Spinal cord (tissue), 9 donors: ENCODE measurements at regions not wholly inside any gene's neighbourhood (a gene's known extent, or its start where the extent isn't known, plus 50 kb on each side); places are given as distances from the start of the nearest gene placed in this dataset.
"Not testable (repeated sequence)": the region's sequence is repeated elsewhere in the genome, so short reads cannot be mapped to it uniquely, and the experiment has no call there.

Experiments
- DNase-seq, 6 donors: peaks; one replicate each; pipeline versions ENCODE4 v3.0.0 to v3.0.0-alpha.2; 2013 to 2015; ENCODE audit warnings: low spot score in 6 of 6, low read depth in 4 of 6
- H3K27ac ChIP-seq: one replicate; pipeline ENCODE4 v1.5.1; 2013; ENCODE audit warnings: low read depth, low read length, control low read depth
- H3K27me3 ChIP-seq: one replicate; pipeline ENCODE4 v1.6.1; 2013; ENCODE audit warnings: low read length; ENCODE audit not compliant: control insufficient read depth, insufficient read depth
- H3K36me3 ChIP-seq: one replicate; pipeline ENCODE4 v1.6.1; 2013; ENCODE audit warnings: low read length; ENCODE audit not compliant: control insufficient read depth, insufficient read depth
- H3K4me1 ChIP-seq: one replicate; pipeline ENCODE4 v1.6.1; 2013; ENCODE audit warnings: low read length; ENCODE audit not compliant: control insufficient read depth, insufficient read depth
- H3K4me3 ChIP-seq: one replicate; pipeline ENCODE4 v1.5.1; 2013; ENCODE audit warnings: low read depth, low read length, control low read depth
- H3K9me3 ChIP-seq: one replicate; pipeline ENCODE4 v1.6.1; 2013; ENCODE audit warnings: low read length; ENCODE audit not compliant: control insufficient read depth, insufficient read depth
- WGBS: methylation state at CpG from one replicate; pipeline ENCODE4 v1.1.5; 2013; ENCODE audit warnings: missing lambda C conversion rate; ENCODE audit not compliant: insufficient coverage; 5-methylcytosine and 5-hydroxymethylcytosine counted together
- donor health status: healthy.

GRCh38 chr9:115689331-115689730 is 464.3 kb upstream of the PAPPA start:
- no peak for DNase-seq
- no peak overlapping the region for H3K27ac ChIP-seq
- no peak overlapping the region for H3K4me3 ChIP-seq
- H3K9me3 ChIP-seq, result no peaks in the 10 kb centered on the region
- no peaks in the 10 kb centered on the region for H3K27me3 ChIP-seq
- H3K4me1 ChIP-seq, result no peaks in the 10 kb centered on the region
- no peaks in the 10 kb centered on the region for H3K36me3 ChIP-seq
- WGBS, result no CpG with 5 or more reads among the region's 1 CpG

GRCh38 chr9:115690786-115691496 is 462.6 kb upstream of the PAPPA start:
- Histone ChIP-seq H3K9me3 (no peaks in the 10 kb centered on the region), H3K27me3 (no peaks in the 10 kb centered on the region), H3K27ac (no peak overlapping the region), H3K4me3 (no peak overlapping the region), H3K4me1 (no peaks in the 10 kb centered on the region), H3K36me3 (no peaks in the 10 kb centered on the region)
- WGBS, result 92% methylated on average over 2 of the region's 5 CpGs
- DNase-seq, result no peak

GRCh38 chr9:115691693-115692092 is 461.9 kb upstream of the PAPPA start:
- Histone ChIP-seq H3K36me3 (no peaks in the 10 kb centered on the region), H3K9me3 (no peaks in the 10 kb centered on the region), H3K4me1 (no peaks in the 10 kb centered on the region), H3K4me3 (no peak overlapping the region), H3K27me3 (no peaks in the 10 kb centered on the region), H3K27ac (no peak overlapping the region)
- WGBS, result 67% methylated on average over 2 of the region's 3 CpGs
- DNase-seq, result no peak

GRCh38 chr9:115692868-115693267 is 460.7 kb upstream of the PAPPA start:
- DNase-seq, H3K4me1 ChIP-seq: not testable (repeated sequence)
- WGBS, result 70% methylated on average over 1 of the region's 2 CpGs

GRCh38 chr9:115694014-115694413 is 459.6 kb upstream of the PAPPA start:
- H3K4me1 ChIP-seq, result no peaks in the 10 kb centered on the region
- no CpG with 5 or more reads among the region's 2 CpGs for WGBS
- no peak overlapping the region for H3K4me3 ChIP-seq
- no peaks in the 10 kb centered on the region for H3K27me3 ChIP-seq
- no peak overlapping the region for H3K27ac ChIP-seq
- H3K9me3 ChIP-seq, result no peaks in the 10 kb centered on the region
- DNase-seq, result no peak
- H3K36me3 ChIP-seq, result no peaks in the 10 kb centered on the region

More at GRCh38 chr9:115692868-115693267, 460.7 kb upstream of the PAPPA start:
- H3K27me3 ChIP-seq, H3K36me3 ChIP-seq, H3K4me3 ChIP-seq, H3K9me3 ChIP-seq, H3K27ac ChIP-seq: not testable (repeated sequence)

- Histone ChIP-seq H3K4me3 (no peak overlapping the region), H3K9me3 (no peaks in the 10 kb centered on the region), H3K27me3 (no peaks in the 10 kb centered on the region), H3K27ac (no peak overlapping the region), H3K36me3 (no peaks in the 10 kb centered on the region), H3K4me1 (no peaks in the 10 kb centered on the region)
- DNase-seq, result no peak
Measured at GRCh38 chr9:115694991-115695390, 458.6 kb upstream of the PAPPA start.

- no peaks in the 10 kb centered on the region for H3K36me3 ChIP-seq
- no peak for DNase-seq
- no peak overlapping the region for H3K4me3 ChIP-seq
- no peaks in the 10 kb centered on the region for H3K9me3 ChIP-seq
- H3K27me3 ChIP-seq, result no peaks in the 10 kb centered on the region
- WGBS, result 71% methylated on average over 1 of the region's 2 CpGs
- H3K4me1 ChIP-seq, result no peaks in the 10 kb centered on the region
- H3K27ac ChIP-seq, result no peak overlapping the region
Measured at GRCh38 chr9:115712981-115713380, 440.6 kb upstream of the PAPPA start.

- H3K9me3 ChIP-seq, result no peaks in the 10 kb centered on the region
- 70% methylated on average over 2 of the region's 2 CpGs for WGBS
- no peaks in the 10 kb centered on the region for H3K27me3 ChIP-seq
- H3K36me3 ChIP-seq, result no peaks in the 10 kb centered on the region
- H3K4me3 ChIP-seq, result no peak overlapping the region
- no peak overlapping the region for H3K27ac ChIP-seq
- peak in 2 of 6 donors; percentile 25 to 89 for DNase-seq
- H3K4me1 ChIP-seq, result no peaks in the 10 kb centered on the region
Measured at GRCh38 chr9:115715666-115716065, 437.9 kb upstream of the PAPPA start.

- no peak overlapping the region for H3K27ac ChIP-seq
- no peak for DNase-seq
Measured at GRCh38 chr9:115717298-115717697, 436.3 kb upstream of the PAPPA start.

GRCh38 chr9:115717711-115718173 is 435.8 kb upstream of the PAPPA start:
- H3K27ac ChIP-seq, result no peak overlapping the region
- H3K36me3 ChIP-seq, result no peaks in the 10 kb centered on the region
- WGBS, result 100% methylated on average over 1 of the region's 1 CpG
- no peaks in the 10 kb centered on the region for H3K9me3 ChIP-seq
- H3K4me1 ChIP-seq, result no peaks in the 10 kb centered on the region
- H3K27me3 ChIP-seq, result no peaks in the 10 kb centered on the region
- DNase-seq, result no peak
- H3K4me3 ChIP-seq, result no peak overlapping the region

More at GRCh38 chr9:115717298-115717697, 436.3 kb upstream of the PAPPA start:
- H3K27me3 ChIP-seq, result no peaks in the 10 kb centered on the region
- H3K9me3 ChIP-seq, result no peaks in the 10 kb centered on the region
- H3K4me3 ChIP-seq, result no peak overlapping the region
- no peaks in the 10 kb centered on the region for H3K4me1 ChIP-seq
- H3K36me3 ChIP-seq, result no peaks in the 10 kb centered on the region
